ENCODE measurements at regions not wholly inside any gene's neighbourhood (a gene's known extent, or its start where the extent isn't known, plus 50 kb on each side); places are given as distances from the start of the nearest gene placed in this dataset.

DNA sequence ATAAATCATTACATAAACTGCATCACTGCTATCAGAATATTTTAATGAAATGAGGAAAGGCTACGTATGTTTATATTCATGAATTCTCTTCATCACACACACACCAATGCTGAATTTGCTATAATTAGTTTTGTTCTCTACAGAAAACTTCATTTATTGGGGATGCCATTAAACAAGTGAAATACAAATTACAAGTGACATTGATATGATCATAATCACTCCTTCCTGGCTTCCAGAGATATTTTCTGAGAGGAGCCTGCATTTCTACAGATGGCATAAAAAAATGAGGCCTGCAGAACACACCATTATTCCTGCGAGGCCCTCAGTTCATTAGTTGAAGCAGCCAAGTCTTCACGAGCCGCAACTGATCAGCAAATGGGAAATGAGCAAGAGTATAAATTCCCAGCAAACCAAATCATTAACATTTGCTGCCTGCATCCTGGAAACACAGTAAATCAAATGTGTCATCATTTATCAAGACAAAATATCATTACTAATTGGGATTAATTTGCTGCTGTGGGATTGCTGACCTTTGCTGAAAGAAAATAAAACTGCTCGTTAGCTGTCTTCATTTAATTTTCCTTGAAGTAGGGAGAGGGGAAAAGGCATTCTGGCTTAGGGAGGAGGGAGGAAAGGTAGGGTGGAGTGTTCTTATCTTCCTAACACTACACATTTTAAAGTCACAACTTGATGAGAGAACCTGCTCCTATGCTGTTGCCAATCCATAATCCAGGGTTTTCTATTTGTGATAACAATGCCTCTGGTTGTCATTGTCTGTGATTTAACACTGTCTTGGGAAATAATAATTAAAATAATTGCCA is 921.9 kb downstream of the SQOR start:
- TF ChIP-seq, protein P1, sequence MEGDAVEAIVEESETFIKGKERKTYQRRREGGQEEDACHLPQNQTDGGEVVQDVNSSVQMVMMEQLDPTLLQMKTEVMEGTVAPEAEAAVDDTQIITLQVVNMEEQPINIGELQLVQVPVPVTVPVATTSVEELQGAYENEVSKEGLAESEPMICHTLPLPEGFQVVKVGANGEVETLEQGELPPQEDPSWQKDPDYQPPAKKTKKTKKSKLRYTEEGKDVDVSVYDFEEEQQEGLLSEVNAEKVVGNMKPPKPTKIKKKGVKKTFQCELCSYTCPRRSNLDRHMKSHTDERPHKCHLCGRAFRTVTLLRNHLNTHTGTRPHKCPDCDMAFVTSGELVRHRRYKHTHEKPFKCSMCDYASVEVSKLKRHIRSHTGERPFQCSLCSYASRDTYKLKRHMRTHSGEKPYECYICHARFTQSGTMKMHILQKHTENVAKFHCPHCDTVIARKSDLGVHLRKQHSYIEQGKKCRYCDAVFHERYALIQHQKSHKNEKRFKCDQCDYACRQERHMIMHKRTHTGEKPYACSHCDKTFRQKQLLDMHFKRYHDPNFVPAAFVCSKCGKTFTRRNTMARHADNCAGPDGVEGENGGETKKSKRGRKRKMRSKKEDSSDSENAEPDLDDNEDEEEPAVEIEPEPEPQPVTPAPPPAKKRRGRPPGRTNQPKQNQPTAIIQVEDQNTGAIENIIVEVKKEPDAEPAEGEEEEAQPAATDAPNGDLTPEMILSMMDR (IDR thresholded peaks at IDR 0.05; ENCODE audit: low read length), result no peak
- TF ChIP-seq EZH2phosphoT487 (IDR thresholded peaks at IDR 0.05; ENCODE audit: low read length) (no peak), EZH2 (optimal IDR thresholded peaks at IDR 0.05; ENCODE audit: low read depth, low read length) (no peak)

Data from MM.1S (cell line).